ENCODE measurements at regions not wholly inside any gene's neighbourhood (a gene's known extent, or its start where the extent isn't known, plus 50 kb on each side); places are given as distances from the start of the nearest gene placed in this dataset.

GRCh38 chr4:177232473-177232872 lies 77.2 kb upstream of the NEIL3 start:
- Histone ChIP-seq H3K9me3 (ENCODE audit: control insufficient read depth in 1 of 2, insufficient read depth in 1 of 2, low read length in 2 of 2) (peaks cover 0 to 3% of the 10 kb centered on the region in 2 experiments), H3K4me1 (ENCODE audit: insufficient read depth, low read length) (no peaks in the 10 kb centered on the region), H3K27me3 (ENCODE audit: control insufficient read depth in 1 of 2, insufficient read depth in 2 of 2, low read length in 2 of 2) (no peaks in the 10 kb centered on the region), H3K4me3 (ENCODE audit: low read length) (no peak overlapping the region), H3K27ac (ENCODE audit: low read depth in 1 of 2, low read length in 2 of 2) (no peak overlapping the region), H3K36me3 (ENCODE audit: insufficient read depth, low read length) (no peaks in the 10 kb centered on the region)
- Mint-ChIP-seq H3K9me3 (no peaks in the 10 kb centered on the region), H3K4me1 (ENCODE audit: low read depth) (peaks cover 8% of the 10 kb centered on the region), H3K27ac (no peak overlapping the region), H3K27me3 (no peaks in the 10 kb centered on the region), H3K36me3 (ENCODE audit: low read depth) (no peaks in the 10 kb centered on the region), H3K4me3 (no peak overlapping the region)
- ATAC-seq (ENCODE audit: poor library complexity) (no peak), DNase-seq (no peak)
- CTCF ChIA-PET: no interaction called here
- TF ChIP-seq CTCF (IDR thresholded peaks at IDR 0.05): no peak
- POLR2A ChIA-PET: no interaction called here
- intact Hi-C loops (cut with DNase I, micrococcal nuclease): no loop called here

- H3K4me1 Mint-ChIP-seq (ENCODE audit: low read depth): no peaks in the 10 kb centered on the region
- H3K9me3 Mint-ChIP-seq: no peaks in the 10 kb centered on the region
- Histone ChIP-seq H3K9me3 (ENCODE audit: control insufficient read depth in 1 of 2, insufficient read depth in 1 of 2, low read length in 2 of 2) (no peaks in the 10 kb centered on the region), H3K27me3 (ENCODE audit: control insufficient read depth in 1 of 2, insufficient read depth in 2 of 2, low read length in 2 of 2) (no peaks in the 10 kb centered on the region), H3K4me3 (ENCODE audit: low read length) (no peak overlapping the region), H3K27ac (ENCODE audit: low read depth in 1 of 2, low read length in 2 of 2) (no peak overlapping the region), H3K4me1 (ENCODE audit: insufficient read depth, low read length) (no peaks in the 10 kb centered on the region), H3K36me3 (ENCODE audit: insufficient read depth, low read length) (no peaks in the 10 kb centered on the region)
- ChIA-PET CTCF (no interaction called here), POLR2A (no interaction called here)
- ATAC-seq (ENCODE audit: poor library complexity) (no peak), DNase-seq (no peak)
- H3K27ac Mint-ChIP-seq: no peak overlapping the region
- no peak overlapping the region for H3K4me3 Mint-ChIP-seq
- no peaks in the 10 kb centered on the region for H3K27me3 Mint-ChIP-seq
- intact Hi-C loops (cut with DNase I, micrococcal nuclease): no loop called here
- H3K36me3 Mint-ChIP-seq (ENCODE audit: low read depth): no peaks in the 10 kb centered on the region
- no peak for TF ChIP-seq CTCF (IDR thresholded peaks at IDR 0.05)
Observed at GRCh38 chr4:177235026-177235425, 74.6 kb upstream of the NEIL3 start.

- no peak for ATAC-seq (ENCODE audit: poor library complexity)
- no peaks in the 10 kb centered on the region for H3K36me3 Mint-ChIP-seq (ENCODE audit: low read depth)
- Histone ChIP-seq H3K4me1 (ENCODE audit: insufficient read depth, low read length) (no peaks in the 10 kb centered on the region), H3K9me3 (ENCODE audit: control insufficient read depth in 1 of 2, insufficient read depth in 1 of 2, low read length in 2 of 2) (no peaks in the 10 kb centered on the region), H3K27me3 (ENCODE audit: control insufficient read depth in 1 of 2, insufficient read depth in 2 of 2, low read length in 2 of 2) (no peaks in the 10 kb centered on the region), H3K27ac (ENCODE audit: low read depth in 1 of 2, low read length in 2 of 2) (no peak overlapping the region), H3K4me3 (ENCODE audit: low read length) (no peak overlapping the region), H3K36me3 (ENCODE audit: insufficient read depth, low read length) (no peaks in the 10 kb centered on the region)
- ChIA-PET POLR2A (no interaction called here), CTCF (no interaction called here)
- H3K27ac Mint-ChIP-seq: no peak overlapping the region
- H3K9me3 Mint-ChIP-seq: no peaks in the 10 kb centered on the region
- H3K4me1 Mint-ChIP-seq (ENCODE audit: low read depth): no peaks in the 10 kb centered on the region
- intact Hi-C loops (cut with DNase I, micrococcal nuclease): no loop called here
- H3K4me3 Mint-ChIP-seq: no peak overlapping the region
- no peak for DNase-seq
- H3K27me3 Mint-ChIP-seq: no peaks in the 10 kb centered on the region
- TF ChIP-seq CTCF (IDR thresholded peaks at IDR 0.05): no peak
Observed at GRCh38 chr4:177236886-177237285, 72.8 kb upstream of the NEIL3 start.

Measured in CD4-positive, alpha-beta T cell (primary cell).